ENCODE measurements at regions not wholly inside any gene's neighbourhood (a gene's known extent, or its start where the extent isn't known, plus 50 kb on each side); places are given as distances from the start of the nearest gene placed in this dataset.

GRCh38 chr7:85525676-85526075 lies 338.8 kb upstream of the SEMA3D start:
- TF ChIP-seq CTCF (IDR thresholded peaks at IDR 0.05; ENCODE audit: insufficient read depth, low read length, poor library complexity, severe bottlenecking) (no peak), EZH2phosphoT487 (conservative IDR thresholded peaks at IDR 0.05; ENCODE audit: low read length) (no peak)

All from SU-DHL-6 (cell line).